ENCODE measurements at regions not wholly inside any gene's neighbourhood (a gene's known extent, or its start where the extent isn't known, plus 50 kb on each side); places are given as distances from the start of the nearest gene placed in this dataset.

DNA sequence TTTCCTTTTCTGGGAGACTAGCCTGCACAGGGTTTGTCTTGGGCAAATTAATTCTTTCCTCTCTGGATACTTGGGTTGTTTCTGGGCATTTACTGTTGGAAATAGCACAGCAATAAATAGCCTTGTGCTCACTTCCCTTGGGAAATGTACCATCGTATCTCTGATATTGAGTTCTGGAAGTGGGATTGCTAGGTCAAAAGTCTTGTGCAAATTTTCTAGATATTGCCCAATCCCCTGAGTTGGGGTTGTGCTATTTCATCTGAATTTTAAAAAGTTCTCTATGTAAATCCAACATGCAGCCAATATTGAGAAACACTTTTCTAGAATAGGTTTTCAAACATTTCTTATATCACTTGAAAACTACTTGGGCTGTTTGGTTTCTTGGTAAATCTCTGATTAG is 64.0 kb upstream of the ELOVL5 start:
- no TSS peak for BruUV-seq (replicated peaks)
- no peaks in the 10 kb centered on the region for H3K36me3 ChIP-seq (ENCODE audit: control insufficient read depth, insufficient read depth, low read length)
- intact Hi-C loops (cut with micrococcal nuclease; ENCODE audit: unreplicated experiment): no loop called here
- ChIA-PET CTCF (no interaction called here), POLR2A (no interaction called here)
- ATAC-seq (no peak), DNase-seq (ENCODE audit: low read depth, low spot score) (no peak)
- in situ Hi-C loops (cut with HindIII; ENCODE audit: low pct_unique_long_range_greater_than_20kb, low sequenced_read_pairs): no loop called here
- no peaks in the 10 kb centered on the region; the same call in 1 of the 2 replicates for H3K4me1 ChIP-seq (ENCODE audit: control insufficient read depth, insufficient read depth, low read length)
- no peaks in the 10 kb centered on the region for H3K27me3 ChIP-seq (ENCODE audit: control insufficient read depth, insufficient read depth, low read length)
- TF ChIP-seq SIN3A (IDR thresholded peaks at IDR 0.05; ENCODE audit: borderline replicate concordance, insufficient read depth, low read depth, low read length) (no peak), REST (IDR thresholded peaks at IDR 0.05; ENCODE audit: insufficient read depth in 1 of 2, low read depth in 2 of 2, low read length in 1 of 2) (no peak), CTCF (IDR thresholded peaks at IDR 0.05) (no peak), TCF7L2 (IDR thresholded peaks at IDR 0.05; ENCODE audit: low read depth, low read length) (no peak), POLR2AphosphoS5 (IDR thresholded peaks at IDR 0.05; ENCODE audit: low read depth, low read length) (no peak)
- no peak overlapping the region for H3K4me3 ChIP-seq (ENCODE audit: low read depth in 2 of 2, low read length in 2 of 2)
- no peaks in the 10 kb centered on the region for H3K9me3 ChIP-seq (ENCODE audit: control insufficient read depth, insufficient read depth, low read depth, low read length)
- H3K27ac ChIP-seq (ENCODE audit: low read length): no peak overlapping the region

DNA sequence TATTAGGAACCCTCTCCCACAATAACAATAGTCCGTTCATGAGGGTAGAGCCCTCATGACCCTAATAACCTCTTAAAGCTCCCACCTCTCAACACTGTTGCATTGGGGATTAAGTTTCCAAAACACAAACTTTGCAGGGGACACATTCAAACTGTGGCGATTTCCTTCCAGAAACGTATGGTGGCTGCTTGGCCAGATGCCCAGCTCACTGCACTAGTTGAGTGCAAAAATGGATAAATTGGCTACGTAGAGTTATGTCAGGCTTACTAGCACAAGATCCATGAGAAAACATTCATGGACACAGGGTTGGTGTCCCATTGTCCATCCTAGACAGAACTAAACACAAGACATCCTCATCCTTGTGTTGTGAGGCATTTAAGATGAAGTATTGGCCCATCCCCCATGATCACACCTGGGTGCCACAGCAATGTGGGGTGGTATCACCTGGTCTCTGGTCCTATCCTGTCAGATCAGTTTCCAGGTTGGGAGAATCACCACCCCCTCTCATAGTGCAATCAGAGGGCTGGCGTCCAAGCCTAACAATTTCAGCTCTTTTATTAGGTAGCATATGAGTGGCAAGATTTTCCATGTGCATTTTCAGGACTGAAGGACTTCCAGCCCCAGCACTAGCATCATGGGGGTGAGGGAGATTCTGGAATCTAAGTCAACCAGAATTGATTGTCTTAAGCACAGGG is 63.4 kb upstream of the ELOVL5 start:
- in situ Hi-C loops (cut with HindIII; ENCODE audit: low pct_unique_long_range_greater_than_20kb, low sequenced_read_pairs): no loop called here
- H3K4me1 ChIP-seq (ENCODE audit: control insufficient read depth, insufficient read depth, low read length): no peaks in the 10 kb centered on the region; the same call in 1 of the 2 replicates
- H3K36me3 ChIP-seq (ENCODE audit: control insufficient read depth, insufficient read depth, low read length): no peaks in the 10 kb centered on the region
- H3K27ac ChIP-seq (ENCODE audit: low read length): no peak overlapping the region
- H3K4me3 ChIP-seq (ENCODE audit: low read depth in 2 of 2, low read length in 2 of 2): no peak overlapping the region
- CTCF ChIA-PET: no interaction called here
- intact Hi-C loops (cut with micrococcal nuclease; ENCODE audit: unreplicated experiment): no loop called here
- no peaks in the 10 kb centered on the region for H3K9me3 ChIP-seq (ENCODE audit: control insufficient read depth, insufficient read depth, low read depth, low read length)
- DNase-seq (ENCODE audit: low read depth, low spot score): no peak
- TF ChIP-seq POLR2AphosphoS5 (IDR thresholded peaks at IDR 0.05; ENCODE audit: low read depth, low read length) (no peak), REST (IDR thresholded peaks at IDR 0.05; ENCODE audit: insufficient read depth in 1 of 2, low read depth in 2 of 2, low read length in 1 of 2) (no peak), TCF7L2 (IDR thresholded peaks at IDR 0.05; ENCODE audit: low read depth, low read length) (no peak), SIN3A (IDR thresholded peaks at IDR 0.05; ENCODE audit: borderline replicate concordance, insufficient read depth, low read depth, low read length) (no peak), CTCF (IDR thresholded peaks at IDR 0.05) (no peak)
- H3K27me3 ChIP-seq (ENCODE audit: control insufficient read depth, insufficient read depth, low read length): no peaks in the 10 kb centered on the region
- ATAC-seq: no peak
- no TSS peak for BruUV-seq (replicated peaks)
- POLR2A ChIA-PET: no interaction called here
